GM19240 (cell line): ENCODE measurements at regions not wholly inside any gene's neighbourhood (a gene's known extent, or its start where the extent isn't known, plus 50 kb on each side); places are given as distances from the start of the nearest gene placed in this dataset.
"Not testable (repeated sequence)": the region's sequence is repeated elsewhere in the genome, so short reads cannot be mapped to it uniquely, and the experiment has no call there.

Experiments used
- DNase-seq: peaks from one replicate; pipeline ENCODE4 v3.0.0; 2011; ENCODE audit warnings: low spot score; ENCODE audit not compliant: insufficient read length

DNA sequence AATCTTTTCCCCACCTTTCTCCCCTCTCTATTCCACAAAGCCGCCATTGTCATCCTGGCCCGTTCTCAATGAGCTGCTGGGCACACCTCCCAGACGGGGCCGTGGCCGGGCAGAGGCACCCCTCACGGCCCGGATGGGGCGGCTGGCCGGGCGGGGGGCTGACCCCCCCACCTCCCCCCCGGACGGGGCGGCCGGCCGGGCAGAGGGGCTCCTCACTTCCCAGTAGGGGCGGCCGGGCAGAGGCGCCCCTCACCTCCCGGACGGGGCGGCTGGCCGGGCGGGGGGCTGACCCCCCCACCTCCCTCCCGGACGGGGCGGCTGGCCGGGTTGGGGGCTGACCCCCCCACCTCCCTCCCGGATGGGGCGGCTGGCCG is 85.6 kb downstream of the OR2B2 start:
- DNase-seq = not testable (repeated sequence)

GRCh38 chr6:27825848-27826611 is 86.2 kb downstream of the OR2B2 start:
- DNase-seq = not testable (repeated sequence)

DNA sequence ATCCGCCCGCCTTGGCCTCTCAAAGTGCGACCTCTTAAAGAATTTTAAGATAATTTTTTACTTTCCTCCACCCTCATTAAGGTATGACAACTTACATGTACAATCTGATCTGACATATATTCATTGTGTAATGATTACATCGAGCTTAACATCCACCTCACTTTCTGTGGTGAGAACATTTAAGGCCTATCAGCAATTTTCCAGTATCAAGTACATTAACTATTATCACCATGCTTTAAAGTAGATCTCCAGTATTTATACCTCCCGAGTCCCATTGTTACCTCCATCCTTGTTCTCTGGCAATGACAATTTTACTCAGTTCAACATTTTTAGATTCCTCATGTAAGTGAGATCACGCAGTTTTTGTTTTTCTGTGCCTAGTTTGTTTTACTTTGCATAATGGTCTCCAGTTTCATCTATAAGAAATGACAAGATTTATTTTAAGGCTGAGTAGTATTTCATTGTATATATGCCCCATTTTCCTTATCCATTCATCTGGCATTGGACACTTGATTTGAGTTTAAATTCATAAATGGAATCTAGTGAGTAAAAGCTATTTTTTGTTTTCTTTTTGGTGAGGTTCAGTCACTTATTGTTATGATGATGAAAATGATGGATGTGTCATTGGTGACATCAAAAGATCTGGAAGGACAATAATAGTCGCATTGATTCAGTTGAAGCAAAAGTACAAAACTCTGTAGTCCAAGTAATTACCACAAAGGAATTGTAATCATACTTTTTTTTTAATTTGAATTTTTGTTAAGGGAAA is 87.0 kb downstream of the OR2B2 start:
- DNase-seq = no peak

DNA sequence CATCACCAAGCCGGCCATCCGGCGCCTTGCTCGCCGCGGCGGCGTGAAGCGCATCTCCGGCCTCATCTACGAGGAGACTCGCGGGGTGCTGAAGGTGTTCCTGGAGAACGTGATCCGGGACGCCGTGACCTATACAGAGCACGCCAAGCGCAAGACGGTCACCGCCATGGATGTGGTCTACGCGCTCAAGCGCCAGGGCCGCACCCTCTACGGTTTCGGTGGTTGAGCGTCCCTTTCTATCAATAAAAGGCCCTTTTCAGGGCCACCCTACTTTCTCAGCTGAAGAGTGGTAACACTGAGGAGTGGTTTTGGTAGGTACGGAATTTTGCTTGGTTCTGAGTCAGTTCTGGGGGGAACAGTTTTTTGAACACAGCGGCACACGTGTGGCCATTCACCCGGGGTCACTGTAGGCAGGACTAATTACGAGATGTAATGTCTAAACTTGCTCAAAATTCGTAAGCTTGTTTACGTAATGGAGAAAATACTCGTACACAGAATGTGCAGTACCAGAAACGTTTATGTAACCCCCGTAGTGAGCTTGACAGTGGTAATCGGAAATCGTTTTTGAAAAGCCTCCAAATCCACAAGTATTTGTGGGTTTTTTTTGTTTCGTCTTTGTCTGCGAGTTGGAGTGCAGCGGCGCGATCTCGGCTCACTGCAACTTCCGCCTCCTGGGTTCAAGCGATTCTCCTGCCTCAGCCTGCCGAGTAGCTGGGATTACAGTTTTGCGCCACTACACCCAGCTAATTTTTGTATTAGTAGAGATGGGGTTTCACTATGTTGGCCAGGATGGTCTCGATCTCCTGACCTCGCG is 87.8 kb downstream of the OR2B2 start:
- not testable (repeated sequence) for DNase-seq

GRCh38 chr6:27823714-27824210 is 88.4 kb downstream of the OR2B2 start:
- not testable (repeated sequence) for DNase-seq

DNA sequence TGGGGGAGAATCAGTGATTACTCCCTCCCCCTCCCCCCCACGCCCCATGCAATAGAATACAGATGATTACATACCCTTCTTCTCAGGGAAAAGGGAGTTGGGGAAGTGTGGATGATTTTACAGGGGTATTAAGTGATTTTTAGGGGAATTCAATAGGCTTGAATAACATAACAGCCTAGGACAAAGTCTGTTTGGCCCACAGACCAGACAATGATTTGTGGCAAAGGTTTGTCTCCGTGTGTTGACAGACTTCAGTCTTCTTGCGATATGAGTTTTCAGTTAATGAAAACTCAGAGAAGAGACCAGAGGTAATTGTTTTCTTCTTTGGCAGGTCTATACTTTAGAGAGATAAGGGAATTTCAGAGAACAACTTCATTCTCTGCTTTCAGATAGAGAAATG is 95.3 kb downstream of the OR2B2 start:
- no peak for DNase-seq

DNA sequence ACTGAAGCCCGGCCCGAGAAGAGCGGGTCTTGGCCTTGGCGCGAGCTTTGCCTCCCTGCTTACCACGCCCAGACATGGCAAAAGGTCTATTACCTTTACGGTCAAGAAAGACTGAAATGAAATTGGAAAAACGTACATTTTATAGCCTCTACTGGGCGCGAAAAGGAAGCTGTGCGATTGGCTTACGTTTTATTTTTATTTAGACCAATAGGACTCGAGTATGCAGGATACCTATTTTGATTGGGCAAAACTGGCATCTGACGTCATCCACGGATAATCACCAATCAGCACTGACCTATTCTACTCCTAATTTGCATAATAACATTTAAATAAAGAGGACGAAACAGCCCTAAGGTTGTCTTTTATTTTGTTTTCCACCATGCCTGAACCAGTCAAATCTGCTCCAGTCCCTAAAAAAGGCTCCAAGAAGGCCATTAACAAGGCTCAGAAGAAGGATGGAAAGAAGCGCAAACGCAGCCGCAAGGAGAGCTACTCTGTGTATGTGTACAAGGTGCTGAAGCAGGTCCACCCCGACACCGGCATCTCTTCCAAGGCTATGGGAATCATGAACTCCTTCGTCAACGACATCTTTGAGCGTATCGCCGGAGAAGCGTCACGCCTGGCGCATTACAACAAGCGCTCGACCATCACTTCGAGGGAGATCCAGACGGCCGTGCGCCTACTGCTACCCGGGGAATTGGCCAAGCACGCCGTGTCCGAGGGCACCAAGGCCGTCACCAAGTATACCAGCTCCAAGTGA is 97.4 kb downstream of the OR2B2 start:
- DNase-seq = no peak

DNA sequence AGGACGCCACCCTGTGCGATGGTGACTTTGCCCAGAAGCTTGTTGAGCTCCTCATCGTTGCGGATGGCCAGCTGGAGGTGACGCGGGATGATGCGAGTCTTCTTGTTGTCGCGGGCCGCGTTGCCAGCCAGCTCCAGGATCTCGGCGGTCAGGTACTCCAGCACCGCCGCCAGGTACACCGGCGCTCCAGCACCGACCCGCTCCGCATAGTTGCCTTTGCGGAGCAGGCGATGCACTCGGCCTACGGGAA is 97.9 kb downstream of the OR2B2 start:
- DNase-seq = not testable (repeated sequence)

GRCh38 chr6:27812805-27813492 is 99.2 kb downstream of the OR2B2 start:
- no peak for DNase-seq

- DNase-seq = no peak
Measured at GRCh38 chr6:27812078-27812804, 100.0 kb downstream of the OR2B2 start.

- DNase-seq = no peak
Measured at GRCh38 chr6:27811451-27811772, 100.8 kb downstream of the OR2B2 start.

GRCh38 chr6:27810768-27811450 is 101.3 kb downstream of the OR2B2 start:
- no peak for DNase-seq

GRCh38 chr6:27809939-27810767 is 102.0 kb downstream of the OR2B2 start:
- DNase-seq = no peak

DNA sequence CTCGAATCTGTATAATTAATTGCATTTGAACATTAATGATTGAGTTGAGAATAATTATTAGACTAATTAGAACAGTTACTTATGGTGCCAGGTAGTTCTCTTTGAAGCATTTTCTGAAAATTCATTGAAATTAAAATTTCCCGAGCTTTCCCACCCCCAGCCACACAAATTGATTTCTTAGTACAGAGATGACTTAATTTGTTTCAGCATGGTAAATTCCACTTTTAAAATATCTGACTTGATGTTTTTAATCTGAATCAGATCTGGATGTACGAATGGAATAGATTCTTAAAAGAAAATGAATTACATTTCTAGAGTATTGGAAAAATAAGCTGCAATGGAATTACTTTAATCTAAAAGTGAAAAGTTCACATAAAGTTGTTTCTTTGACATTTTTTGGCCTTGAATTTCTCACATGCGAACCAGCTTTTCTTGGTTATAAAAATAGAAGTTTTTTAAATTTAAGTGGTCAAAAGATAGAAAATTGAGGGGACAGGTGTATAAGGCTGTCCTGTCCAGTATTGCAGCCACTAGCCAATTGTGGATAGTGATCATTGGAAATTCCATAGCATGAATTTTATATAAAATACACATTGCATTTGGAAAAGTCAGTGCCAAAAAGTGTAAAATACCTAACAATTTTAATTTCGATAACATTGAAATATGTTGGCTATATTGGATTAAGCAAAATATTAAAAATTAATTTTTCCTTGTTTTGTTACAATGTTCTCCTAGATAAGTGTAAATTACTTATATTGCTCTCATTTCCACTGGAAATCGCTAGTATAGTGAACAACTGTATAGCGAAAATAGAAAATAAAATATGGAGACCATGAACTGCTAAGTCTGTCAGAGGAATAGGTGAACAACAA is 102.9 kb downstream of the OR2B2 start:
- no peak for DNase-seq

- not testable (repeated sequence) for DNase-seq
Measured at GRCh38 chr6:27808242-27809066, 103.7 kb downstream of the OR2B2 start.

DNA sequence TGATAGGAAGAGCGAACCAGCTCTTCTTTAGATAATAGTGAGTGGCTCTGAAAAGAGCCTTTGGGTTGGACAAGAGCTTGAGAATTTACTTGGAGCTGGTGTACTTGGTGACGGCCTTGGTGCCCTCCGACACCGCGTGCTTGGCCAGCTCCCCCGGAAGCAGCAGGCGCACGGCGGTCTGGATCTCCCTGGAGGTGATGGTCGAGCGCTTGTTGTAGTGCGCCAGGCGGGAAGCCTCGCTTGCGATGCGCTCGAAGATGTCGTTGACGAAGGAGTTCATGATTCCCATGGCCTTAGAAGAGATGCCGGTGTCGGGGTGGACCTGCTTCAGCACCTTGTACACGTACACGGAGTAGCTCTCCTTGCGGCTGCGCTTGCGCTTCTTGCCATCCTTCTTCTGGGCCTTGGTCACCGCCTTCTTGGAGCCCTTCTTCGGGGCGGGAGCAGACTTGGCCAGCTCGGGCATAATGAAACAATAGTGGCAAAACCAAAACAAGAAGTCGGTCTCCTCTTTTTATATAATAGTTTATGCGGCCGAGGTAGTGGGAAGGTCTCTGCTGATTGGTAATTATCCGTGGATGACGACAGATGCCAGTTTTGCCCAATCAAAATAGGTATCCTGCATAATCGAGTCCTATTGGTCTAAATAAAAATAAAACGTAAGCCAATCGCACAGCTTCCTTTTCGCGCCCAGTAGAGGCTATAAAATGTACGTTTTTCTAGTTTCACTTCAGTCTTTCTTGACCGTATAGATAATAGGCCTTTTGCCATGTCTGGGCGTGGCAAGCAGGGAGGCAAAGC is 104.6 kb downstream of the OR2B2 start:
- DNase-seq = not testable (repeated sequence)
